Keratinocyte (primary cell): ENCODE measurements at regions not wholly inside any gene's neighbourhood (a gene's known extent, or its start where the extent isn't known, plus 50 kb on each side); places are given as distances from the start of the nearest gene placed in this dataset.

Experiments used
- DNase-seq: peaks from one replicate; pipeline ENCODE4 v3.0.0-alpha.2; 2011; ENCODE audit warnings: low read depth, missing footprints, low spot score
- FAIRE-seq: peaks from 2 replicates; lab custom pipeline; 2011; peaks lifted over from hg19 to GRCh38; lab: Jason Lieb, UNC
- H2AFZ ChIP-seq: 2 replicates; pipeline ENCODE4 v1.6.0; 2012; ENCODE audit warnings: low read length, control low read depth, inconsistent platforms; ENCODE audit not compliant: control insufficient read depth
- H3K27ac ChIP-seq: 2 replicates; pipeline ENCODE4 v1.5.1; 2011; ENCODE audit warnings: low read length; ENCODE audit not compliant: control insufficient read depth, insufficient read depth
- H3K27me3 ChIP-seq: 3 replicates; pipeline ENCODE4 v1.6.0; 2011; ENCODE audit warnings: low read length; ENCODE audit not compliant: control insufficient read depth, insufficient read depth; ENCODE audit errors: extremely low read depth
- H3K36me3 ChIP-seq, 2 experiments: 2 replicates in 1 of 2; 3 replicates in 1 of 2; pipeline ENCODE4 v1.5.1; 2011; ENCODE audit warnings: low read length in 2 of 2, mild to moderate bottlenecking in 1 of 2; ENCODE audit not compliant: control insufficient read depth in 2 of 2, insufficient read depth in 2 of 2; ENCODE audit errors: extremely low read depth in 1 of 2
- H3K4me1 ChIP-seq: 3 replicates; pipeline ENCODE4 v1.5.1; 2011; ENCODE audit warnings: low read length; ENCODE audit not compliant: control insufficient read depth, insufficient read depth; ENCODE audit errors: extremely low read depth
- H3K4me2 ChIP-seq: 3 replicates; pipeline ENCODE4 v1.6.0; 2011; ENCODE audit warnings: low read depth, low read length; ENCODE audit not compliant: control insufficient read depth, insufficient read depth; ENCODE audit errors: extremely low read depth
- H3K4me3 ChIP-seq, 3 experiments: fragments of 200-600 bp in 1 of 3; sonication (generic) in 1 of 3; 2 replicates in 2 of 3; 3 replicates in 1 of 3; pipeline ENCODE4 v1.5.1; 2011 to 2016; ENCODE audit warnings: low read length in 3 of 3, mild to moderate bottlenecking in 3 of 3, control low read depth in 2 of 3, inconsistent platforms in 1 of 3, low read depth in 1 of 3, mixed read lengths in 1 of 3, mixed run types in 1 of 3, moderate library complexity in 1 of 3; ENCODE audit not compliant: control insufficient read depth in 2 of 3, insufficient read depth in 2 of 3; ENCODE audit errors: extremely low read depth in 1 of 3
- H3K79me2 ChIP-seq: 2 replicates; pipeline ENCODE4 v1.6.0; 2012; ENCODE audit warnings: low read length; ENCODE audit not compliant: control insufficient read depth, insufficient read depth
- H3K9ac ChIP-seq: 3 replicates; pipeline ENCODE4 v1.6.0; 2011; ENCODE audit warnings: low read length; ENCODE audit not compliant: control insufficient read depth, insufficient read depth; ENCODE audit errors: extremely low read depth
- H3K9me1 ChIP-seq: 3 replicates; pipeline ENCODE4 v1.6.0; 2011; ENCODE audit warnings: low read length; ENCODE audit not compliant: control insufficient read depth, insufficient read depth; ENCODE audit errors: extremely low read depth
- H3K9me3 ChIP-seq: 2 replicates; pipeline ENCODE4 v1.5.1; 2012; ENCODE audit warnings: low read depth, low read length; ENCODE audit not compliant: control insufficient read depth
- H4K20me1 ChIP-seq: 3 replicates; pipeline ENCODE4 v1.6.0; 2011; ENCODE audit warnings: low read length; ENCODE audit not compliant: control insufficient read depth, insufficient read depth; ENCODE audit errors: extremely low read depth
- EZH2 ChIP-seq: IDR thresholded peaks from one replicate; pipeline ENCODE4 v1.6.1; 2012; ENCODE audit warnings: inconsistent platforms, mild to moderate bottlenecking, low read length, moderate library complexity
- dilution Hi-C: fragments of 300-500 bp; cut with MboI; formaldehyde crosslinking; loops from one replicate; pipeline ENCODE4 v1.7.0; 2020; ENCODE audit warnings: low sequenced_read_pairs; ENCODE audit not compliant: extremely low pct_ligation_motif_present
- TF ChIP-seq, protein P1 (sequence below), 3 experiments: IDR thresholded peaks in 1 of 3; conservative IDR thresholded peaks in 1 of 3; optimal IDR thresholded peaks in 1 of 3; 2 replicates in 2 of 3; 3 replicates in 1 of 3; pipeline versions ENCODE3 to v1.5.1; 2011; ENCODE audit warnings: low read length in 3 of 3, mild to moderate bottlenecking in 3 of 3, moderate library complexity in 2 of 3, control low read depth in 1 of 3, inconsistent platforms in 1 of 3; ENCODE audit not compliant: insufficient read depth in 2 of 3; ENCODE audit errors: extremely low read depth in 1 of 3

DNA sequence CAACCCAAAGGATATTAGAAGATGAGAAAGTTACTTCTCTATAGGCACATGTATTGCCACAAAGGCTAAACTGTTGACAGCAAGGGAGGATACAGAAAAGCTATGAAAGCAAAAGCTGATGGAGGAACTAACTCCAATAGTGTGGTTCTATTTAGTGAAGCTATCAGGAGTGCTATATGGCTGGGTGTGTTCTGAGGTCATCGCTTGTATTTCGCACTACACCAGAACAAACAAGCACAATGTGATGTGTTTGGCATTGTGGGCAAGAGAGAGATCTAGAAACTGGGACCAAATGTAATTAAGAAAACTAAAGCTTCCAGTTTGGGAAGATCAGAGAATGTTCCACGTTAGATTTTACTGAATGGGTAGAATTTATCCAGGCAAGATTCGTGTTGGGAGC is 220.4 kb upstream of the UMPS start:
- peak overlapping the region; percentile 17 for H3K4me2 ChIP-seq
- H4K20me1 ChIP-seq = no peaks in the 10 kb centered on the region
- H3K9me1 ChIP-seq = no peaks in the 10 kb centered on the region
- H3K79me2 ChIP-seq = no peaks in the 10 kb centered on the region
- no peak overlapping the region for H3K9ac ChIP-seq
- dilution Hi-C loops = no loop called here
- peak overlapping the region; percentile 16 for H3K27ac ChIP-seq
- no peaks in the 10 kb centered on the region for H3K27me3 ChIP-seq
- TF ChIP-seq, protein P1, sequence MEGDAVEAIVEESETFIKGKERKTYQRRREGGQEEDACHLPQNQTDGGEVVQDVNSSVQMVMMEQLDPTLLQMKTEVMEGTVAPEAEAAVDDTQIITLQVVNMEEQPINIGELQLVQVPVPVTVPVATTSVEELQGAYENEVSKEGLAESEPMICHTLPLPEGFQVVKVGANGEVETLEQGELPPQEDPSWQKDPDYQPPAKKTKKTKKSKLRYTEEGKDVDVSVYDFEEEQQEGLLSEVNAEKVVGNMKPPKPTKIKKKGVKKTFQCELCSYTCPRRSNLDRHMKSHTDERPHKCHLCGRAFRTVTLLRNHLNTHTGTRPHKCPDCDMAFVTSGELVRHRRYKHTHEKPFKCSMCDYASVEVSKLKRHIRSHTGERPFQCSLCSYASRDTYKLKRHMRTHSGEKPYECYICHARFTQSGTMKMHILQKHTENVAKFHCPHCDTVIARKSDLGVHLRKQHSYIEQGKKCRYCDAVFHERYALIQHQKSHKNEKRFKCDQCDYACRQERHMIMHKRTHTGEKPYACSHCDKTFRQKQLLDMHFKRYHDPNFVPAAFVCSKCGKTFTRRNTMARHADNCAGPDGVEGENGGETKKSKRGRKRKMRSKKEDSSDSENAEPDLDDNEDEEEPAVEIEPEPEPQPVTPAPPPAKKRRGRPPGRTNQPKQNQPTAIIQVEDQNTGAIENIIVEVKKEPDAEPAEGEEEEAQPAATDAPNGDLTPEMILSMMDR (optimal IDR thresholded peaks at IDR 0.05 in 1 of 3, IDR thresholded peaks at IDR 0.05 in 1 of 3, conservative IDR thresholded peaks at IDR 0.05 in 1 of 3; ENCODE audit: extremely low read depth in 1 of 3, insufficient read depth in 2 of 3, low read length in 3 of 3) = no peak
- no peak for TF ChIP-seq EZH2
- no peaks in the 10 kb centered on the region for H3K36me3 ChIP-seq
- peak overlapping the region; percentile 87 for H2AFZ ChIP-seq
- DNase-seq = no peak
- peaks cover 14% of the 10 kb centered on the region for H3K4me1 ChIP-seq
- no peaks in the 10 kb centered on the region for H3K9me3 ChIP-seq
- no peak overlapping the region for H3K4me3 ChIP-seq
- FAIRE-seq = no peak

DNA sequence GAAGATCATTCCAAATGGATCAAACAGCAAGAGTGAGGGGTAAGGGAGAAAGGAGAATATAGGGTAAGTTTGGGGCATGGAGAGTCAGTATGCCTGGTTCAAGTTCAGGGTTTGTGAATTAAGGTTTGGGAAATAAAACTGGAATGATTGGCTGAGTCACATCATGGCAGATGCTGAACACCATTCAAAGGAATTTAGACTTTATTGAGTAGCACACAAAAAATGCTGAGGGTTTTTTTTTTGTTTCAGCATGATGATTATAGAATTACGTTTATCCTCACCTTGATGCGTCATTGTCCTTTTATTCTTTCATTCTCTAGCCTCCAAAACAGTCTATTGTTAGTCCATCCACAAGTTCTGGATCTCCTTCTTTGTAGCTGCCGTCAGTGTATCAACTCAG is 220.0 kb upstream of the UMPS start:
- Histone ChIP-seq H2AFZ (peak overlapping the region; percentile 87), H3K9me1 (no peaks in the 10 kb centered on the region), H3K4me3 (no peak overlapping the region), H3K27me3 (no peaks in the 10 kb centered on the region), H3K9ac (no peak overlapping the region), H3K79me2 (no peaks in the 10 kb centered on the region), H3K9me3 (no peaks in the 10 kb centered on the region), H4K20me1 (no peaks in the 10 kb centered on the region), H3K4me2 (peak overlapping the region; percentile 17), H3K36me3 (no peaks in the 10 kb centered on the region), H3K4me1 (peaks cover 14% of the 10 kb centered on the region), H3K27ac (peak overlapping the region; percentile 16)
- TF ChIP-seq, protein P1 (optimal IDR thresholded peaks at IDR 0.05 in 1 of 3, IDR thresholded peaks at IDR 0.05 in 1 of 3, conservative IDR thresholded peaks at IDR 0.05 in 1 of 3; ENCODE audit: extremely low read depth in 1 of 3, insufficient read depth in 2 of 3, low read length in 3 of 3) = no peak
- no peak for TF ChIP-seq EZH2
- DNase-seq = no peak
- FAIRE-seq = peak; percentile 95
- dilution Hi-C loops = no loop called here
